ENCODE measurements at regions not wholly inside any gene's neighbourhood (a gene's known extent, or its start where the extent isn't known, plus 50 kb on each side); places are given as distances from the start of the nearest gene placed in this dataset.

- DNase-seq (no peak), ATAC-seq (no peak)
- ChIA-PET CTCF (no interaction called here), POLR2A (ENCODE audit: unreplicated experiment) (no interaction called here)
- H3K36me3 ChIP-seq (ENCODE audit: low read depth, low read length): no peaks in the 10 kb centered on the region
- no peaks in the 10 kb centered on the region for H4K20me1 ChIP-seq (ENCODE audit: low read length)
- no peak overlapping the region for H3K9ac ChIP-seq (ENCODE audit: low read length)
- no peaks in the 10 kb centered on the region for H3K9me2 ChIP-seq (replicated peaks; ENCODE audit: low read length)
- H3K27me3 ChIP-seq (ENCODE audit: low read length): no peaks in the 10 kb centered on the region
- H3K4me3 ChIP-seq (ENCODE audit: low read length): no peak overlapping the region
- H3K79me2 ChIP-seq (ENCODE audit: low read length): no peaks in the 10 kb centered on the region
- no peaks in the 10 kb centered on the region for H3K4me1 ChIP-seq (ENCODE audit: insufficient read depth, low read length)
- intact Hi-C loops (cut with micrococcal nuclease): no loop called here
- no peak overlapping the region for H2AFZ ChIP-seq (ENCODE audit: low read length)
- no peaks in the 10 kb centered on the region for H3F3A ChIP-seq (ENCODE audit: low read length, unreplicated experiment)
- no TSS peak for BruUV-seq (replicated peaks)
- H3K27ac ChIP-seq (ENCODE audit: low read length): no peak overlapping the region
- no peak overlapping the region for H3K4me2 ChIP-seq (ENCODE audit: low read length)
- TF ChIP-seq EZH2 (IDR thresholded peaks at IDR 0.05; ENCODE audit: low read length, unreplicated experiment) (no peak), EZH2phosphoT487 (IDR thresholded peaks at IDR 0.05; ENCODE audit: borderline replicate concordance, low read length) (no peak), CTCF (conservative IDR thresholded peaks at IDR 0.05; ENCODE audit: low read depth, low read length) (no peak)
- 0 out of 2 replicates have a peak, but pooled peaks cover 5% of the 10 kb centered on the region for H3K9me3 ChIP-seq (ENCODE audit: low read length)
Observed at GRCh38 chr5:152595405-152595804, 190.3 kb upstream of the NMUR2 start.

- POLR2A ChIA-PET (ENCODE audit: unreplicated experiment): no interaction called here
- CTCF ChIA-PET: no interaction called here
Observed at GRCh38 chr5:152599096-152599495, 194.0 kb upstream of the NMUR2 start.

More at GRCh38 chr5:152599096-152599495, 194.0 kb upstream of the NMUR2 start:
- H3K9me3 ChIP-seq (ENCODE audit: low read length): 0 out of 2 replicates have a peak, but pooled peaks cover 5% of the 10 kb centered on the region
- H3K27ac ChIP-seq (ENCODE audit: low read length): no peak overlapping the region
- no peak overlapping the region for H3K4me2 ChIP-seq (ENCODE audit: low read length)
- no peaks in the 10 kb centered on the region for H3K79me2 ChIP-seq (ENCODE audit: low read length)
- no peaks in the 10 kb centered on the region for H3F3A ChIP-seq (ENCODE audit: low read length, unreplicated experiment)
- no peak for ATAC-seq
- H3K9ac ChIP-seq (ENCODE audit: low read length): no peak overlapping the region
- no peaks in the 10 kb centered on the region for H3K4me1 ChIP-seq (ENCODE audit: insufficient read depth, low read length)
- no peak for DNase-seq
- no peaks in the 10 kb centered on the region for H3K27me3 ChIP-seq (ENCODE audit: low read length)
- no TSS peak for BruUV-seq (replicated peaks)
- no peak overlapping the region for H3K4me3 ChIP-seq (ENCODE audit: low read length)
- no peaks in the 10 kb centered on the region for H3K36me3 ChIP-seq (ENCODE audit: low read depth, low read length)
- intact Hi-C loops (cut with micrococcal nuclease): no loop called here
- H4K20me1 ChIP-seq (ENCODE audit: low read length): no peaks in the 10 kb centered on the region
- no peak for TF ChIP-seq EZH2phosphoT487 (IDR thresholded peaks at IDR 0.05; ENCODE audit: borderline replicate concordance, low read length)
- no peak for TF ChIP-seq CTCF (conservative IDR thresholded peaks at IDR 0.05; ENCODE audit: low read depth, low read length)
- TF ChIP-seq EZH2 (IDR thresholded peaks at IDR 0.05; ENCODE audit: low read length, unreplicated experiment): no peak
- no peak overlapping the region for H2AFZ ChIP-seq (ENCODE audit: low read length)
- H3K9me2 ChIP-seq (replicated peaks; ENCODE audit: low read length): no peaks in the 10 kb centered on the region
